ENCODE measurements at regions not wholly inside any gene's neighbourhood (a gene's known extent, or its start where the extent isn't known, plus 50 kb on each side); places are given as distances from the start of the nearest gene placed in this dataset.
A peak's percentile ranks its signal among the peaks of the same experiment; 100 is the strongest.

DNA sequence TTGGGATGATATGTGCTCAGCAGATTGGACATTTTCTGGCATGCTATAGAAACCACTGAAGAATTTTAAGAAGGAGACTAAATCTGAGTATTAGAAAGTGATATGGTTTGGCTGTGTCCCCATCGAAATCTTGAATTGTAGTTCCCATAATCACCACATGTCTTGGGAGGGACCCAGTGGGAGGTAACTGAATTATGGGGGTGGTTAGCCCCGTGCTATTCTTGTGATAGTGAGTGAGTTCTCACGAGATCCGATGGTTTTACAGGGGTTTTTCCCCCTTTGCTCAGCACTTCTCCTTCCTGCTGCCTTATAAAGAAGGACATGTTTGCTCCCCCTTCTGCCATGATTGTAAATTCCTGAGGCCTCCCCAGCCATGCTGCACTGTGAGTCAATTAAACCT lies 535.9 kb upstream of the VRK2 start:
- no peak overlapping the region for H3K9ac ChIP-seq (ENCODE audit: extremely low read depth, insufficient read length, low read length)
- no peaks in the 10 kb centered on the region for H3K9me3 Mint-ChIP-seq
- H3K4me3 Mint-ChIP-seq, result no peak overlapping the region
- H3K23me2 ChIP-seq (ENCODE audit: insufficient read length, low read depth, low read length, poor library complexity, severe bottlenecking), result no peaks in the 10 kb centered on the region
- H3K9me3 ChIP-seq (ENCODE audit: control insufficient read depth, low read depth, low read length), result no peaks in the 10 kb centered on the region
- H3T11ph ChIP-seq (ENCODE audit: low read length), result no peak overlapping the region
- no peak overlapping the region for H3K4me2 ChIP-seq (ENCODE audit: insufficient read depth, insufficient read length, low read length)
- peaks cover 2% of the 10 kb centered on the region; the same call in 1 of the 2 replicates for H3K27me3 Mint-ChIP-seq (ENCODE audit: low read depth)
- no peaks in the 10 kb centered on the region for H3K27me3 ChIP-seq (ENCODE audit: insufficient read depth, low read length)
- H4K8ac ChIP-seq (replicated peaks; ENCODE audit: insufficient read length, low read depth, low read length), result no peak overlapping the region
- no peak overlapping the region for H4K5ac ChIP-seq (ENCODE audit: insufficient read length, low read depth, low read length)
- no peak overlapping the region for H3K27ac ChIP-seq (ENCODE audit: insufficient read length, low read depth, low read length)
- H2BK15ac ChIP-seq (ENCODE audit: low read depth, low read length), result no peak overlapping the region
- H3K14ac ChIP-seq (ENCODE audit: insufficient read depth, low read length), result no peak overlapping the region
- no peak overlapping the region for H2BK120ac ChIP-seq (ENCODE audit: low read depth, low read length, poor library complexity, severe bottlenecking)
- H4K20me1 ChIP-seq (ENCODE audit: control insufficient read depth, insufficient read depth, insufficient read length), result no peaks in the 10 kb centered on the region
- no peaks in the 10 kb centered on the region for H3K4me1 ChIP-seq (ENCODE audit: insufficient read depth, low read length)
- H2AFZ ChIP-seq (ENCODE audit: low read length), result no peak overlapping the region
- H2BK12ac ChIP-seq (ENCODE audit: insufficient read length, low read depth, low read length), result no peak overlapping the region
- no peaks in the 10 kb centered on the region; a peak in 1 of 4 replicates for H3K4me1 Mint-ChIP-seq
- no peak overlapping the region for H3K27ac Mint-ChIP-seq
- H3K36me3 Mint-ChIP-seq (ENCODE audit: insufficient read depth in 1 of 3, low read depth in 3 of 3), result no peaks in the 10 kb centered on the region
- H2BK20ac ChIP-seq (ENCODE audit: low read depth, low read length, poor library complexity, severe bottlenecking), result no peak overlapping the region
- H3K23ac ChIP-seq (ENCODE audit: insufficient read length, low read depth, low read length), result no peak overlapping the region
- DNase-seq, result no peak
- no peaks in the 10 kb centered on the region for H3K79me1 ChIP-seq (ENCODE audit: insufficient read depth, low read depth, low read length, poor library complexity, severe bottlenecking)
- no peak overlapping the region for H2BK5ac ChIP-seq (ENCODE audit: insufficient read length, low read length)
- no peak overlapping the region for H3K18ac ChIP-seq (ENCODE audit: insufficient read length, low read depth, low read length)
- H3K79me2 ChIP-seq (ENCODE audit: insufficient read depth, low read length), result no peaks in the 10 kb centered on the region
- no peak overlapping the region for H3K56ac ChIP-seq (ENCODE audit: insufficient read length, low read depth, low read length)
- WGBS (ENCODE audit: extremely low coverage, insufficient read length, low lambda C conversion rate), result no CpG with 5 or more reads among the region's 4 CpGs
- TF ChIP-seq, protein P1, sequence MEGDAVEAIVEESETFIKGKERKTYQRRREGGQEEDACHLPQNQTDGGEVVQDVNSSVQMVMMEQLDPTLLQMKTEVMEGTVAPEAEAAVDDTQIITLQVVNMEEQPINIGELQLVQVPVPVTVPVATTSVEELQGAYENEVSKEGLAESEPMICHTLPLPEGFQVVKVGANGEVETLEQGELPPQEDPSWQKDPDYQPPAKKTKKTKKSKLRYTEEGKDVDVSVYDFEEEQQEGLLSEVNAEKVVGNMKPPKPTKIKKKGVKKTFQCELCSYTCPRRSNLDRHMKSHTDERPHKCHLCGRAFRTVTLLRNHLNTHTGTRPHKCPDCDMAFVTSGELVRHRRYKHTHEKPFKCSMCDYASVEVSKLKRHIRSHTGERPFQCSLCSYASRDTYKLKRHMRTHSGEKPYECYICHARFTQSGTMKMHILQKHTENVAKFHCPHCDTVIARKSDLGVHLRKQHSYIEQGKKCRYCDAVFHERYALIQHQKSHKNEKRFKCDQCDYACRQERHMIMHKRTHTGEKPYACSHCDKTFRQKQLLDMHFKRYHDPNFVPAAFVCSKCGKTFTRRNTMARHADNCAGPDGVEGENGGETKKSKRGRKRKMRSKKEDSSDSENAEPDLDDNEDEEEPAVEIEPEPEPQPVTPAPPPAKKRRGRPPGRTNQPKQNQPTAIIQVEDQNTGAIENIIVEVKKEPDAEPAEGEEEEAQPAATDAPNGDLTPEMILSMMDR (conservative IDR thresholded peaks at IDR 0.05), result peak; percentile 44
- H3K4ac ChIP-seq (ENCODE audit: low read depth, low read length), result no peak overlapping the region
- H2AK5ac ChIP-seq (ENCODE audit: insufficient read length, low read length), result no peak overlapping the region
- no peak overlapping the region for H4K91ac ChIP-seq (ENCODE audit: insufficient read length, low read depth, low read length)

Data from H9 (cell line).